GM12878 (cell line): ENCODE measurements at regions not wholly inside any gene's neighbourhood (a gene's known extent, or its start where the extent isn't known, plus 50 kb on each side); places are given as distances from the start of the nearest gene placed in this dataset.

Experiments used
- ATAC-seq: fragments of 200-7000 bp; cut with Tn5 transposase; 3 replicates; pipeline ENCODE4 v1.9.1; 2020; ENCODE audit warnings: mild to moderate bottlenecking, moderate library complexity
- BruUV-seq: library from RNA; stranded (reverse); fragments of 400-500 nt; replicated peaks from 2 replicates; lab custom pipeline; 2021; lab: Mats Ljungman, UMichigan
- CTCF ChIA-PET: fragments of 300-600 bp; sonication (Branson Sonifier 250); formaldehyde crosslinking; extraction: SDS; loops from one replicate; lab custom pipeline; 2021; ENCODE audit warnings: inconsistent platforms; lab: Yijun Ruan, JAX
- POLR2A ChIA-PET: fragments of 350-600 bp; formaldehyde crosslinking; extraction: SDS; loops from one replicate; lab custom pipeline; 2021; ENCODE audit warnings: inconsistent platforms; lab: Charles Lee
- RAD21 ChIA-PET: fragments of 300-600 bp; sonication (Branson Sonifier 250); formaldehyde crosslinking; loops from one replicate; lab custom pipeline; 2023; ENCODE audit warnings: antibody characterized with exemption; ENCODE audit not compliant: unreplicated experiment; lab: Charles Lee
- SMC1A ChIA-PET: fragments of 300-600 bp; sonication (Branson Sonifier 250); formaldehyde crosslinking; loops from one replicate; lab custom pipeline; 2023; ENCODE audit not compliant: unreplicated experiment, uncharacterized antibody; lab: Charles Lee
- DNase-seq: peaks from one replicate; pipeline ENCODE4 v3.0.0-alpha.2; 2011; ENCODE audit warnings: low read depth, low spot score
- FAIRE-seq: peaks from 3 replicates; lab custom pipeline; 2011; peaks lifted over from hg19 to GRCh38; lab: Jason Lieb, UNC
- H2AFZ ChIP-seq: 2 replicates; pipeline ENCODE4 v1.6.0; 2011; ENCODE audit warnings: low read depth, low read length, control low read depth; ENCODE audit not compliant: control insufficient read depth
- H3K27ac ChIP-seq: 2 replicates; pipeline ENCODE4 v1.5.1; 2011; ENCODE audit warnings: control low read depth; ENCODE audit not compliant: control insufficient read depth, insufficient read depth
- H3K27me3 ChIP-seq, 2 experiments: replicated peaks in 1 of 2; 2 replicates each; pipeline versions ENCODE4 v1.6.0 to v1.6.1; 2011; ENCODE audit warnings: low read length in 1 of 2; ENCODE audit not compliant: control insufficient read depth in 2 of 2, insufficient read depth in 2 of 2
- H3K36me3 ChIP-seq, 2 experiments: 2 replicates each; pipeline ENCODE4 v1.5.1; 2011; ENCODE audit warnings: low read length in 1 of 2; ENCODE audit not compliant: control insufficient read depth in 2 of 2, insufficient read depth in 2 of 2
- H3K4me1 ChIP-seq: 2 replicates; pipeline ENCODE4 v1.6.1; 2011; ENCODE audit warnings: mild to moderate bottlenecking, low read length, moderate library complexity, mixed read lengths; ENCODE audit not compliant: control insufficient read depth, insufficient read depth
- H3K4me2 ChIP-seq: 2 replicates; pipeline ENCODE4 v1.6.0; 2011; ENCODE audit warnings: control low read depth; ENCODE audit not compliant: control insufficient read depth, insufficient read depth
- H3K4me3 ChIP-seq: fragments of 200-600 bp; sonication (generic); 2 replicates; pipeline ENCODE4 v1.5.1; 2016
- H3K79me2 ChIP-seq: 2 replicates; pipeline ENCODE4 v1.6.0; 2011; ENCODE audit warnings: low read length; ENCODE audit not compliant: control insufficient read depth, insufficient read depth
- H3K9ac ChIP-seq: 2 replicates; pipeline ENCODE4 v1.8.0; 2011; ENCODE audit warnings: low read length, control low read depth, mixed read lengths; ENCODE audit not compliant: control insufficient read depth, insufficient read depth
- H3K9me3 ChIP-seq: replicated peaks from 3 replicates; pipeline ENCODE4 v1.5.1; 2011; ENCODE audit warnings: mild to moderate bottlenecking, low read length; ENCODE audit not compliant: control insufficient read depth, insufficient read depth
- H4K20me1 ChIP-seq: 2 replicates; pipeline ENCODE4 v1.6.0; 2011; ENCODE audit not compliant: control insufficient read depth, insufficient read depth
- BCL11A ChIP-seq: IDR thresholded peaks from 2 replicates; pipeline ENCODE4 v1.6.1; 2011; ENCODE audit warnings: low read depth, low read length
- CBX3 ChIP-seq: fragments of 200-600 bp; sonication (generic); IDR thresholded peaks from 2 replicates; pipeline ENCODE4 v1.6.1; 2016; ENCODE audit warnings: low read depth, borderline replicate concordance
- MYC ChIP-seq: IDR thresholded peaks from 2 replicates; pipeline ENCODE4 v1.6.1; 2011; ENCODE audit warnings: mild to moderate bottlenecking, low read length, moderate library complexity, inconsistent platforms; ENCODE audit not compliant: insufficient read depth, insufficient replicate concordance, insufficient read length, severe bottlenecking
- SUZ12 ChIP-seq: fragments of 200-600 bp; sonication (generic); IDR thresholded peaks from one replicate; pipeline ENCODE4 v1.6.1; 2018; ENCODE audit warnings: antibody characterized with exemption, mild to moderate bottlenecking; ENCODE audit not compliant: unreplicated experiment
- ZNF274 ChIP-seq: IDR thresholded peaks from one replicate; pipeline ENCODE4 v1.8.0; 2011; ENCODE audit not compliant: insufficient read length, insufficient read depth
- ZNF384 ChIP-seq: IDR thresholded peaks from 2 replicates; pipeline ENCODE4 v1.6.1; 2012; ENCODE audit warnings: low read depth, mild to moderate bottlenecking, low read length, improper control_type of control experiment, borderline replicate concordance
- WGBS: methylation state at CpG from one replicate; pipeline ENCODE4 v1.1.6; 2016; ENCODE audit warnings: low lambda C conversion rate; ENCODE audit not compliant: insufficient replicate concordance, insufficient coverage; ENCODE audit errors: missing lambda C conversion rate; 5-methylcytosine and 5-hydroxymethylcytosine counted together
- in situ Hi-C: fragments of 300-500 bp; cut with MboI; formaldehyde crosslinking; loops from 9 replicates; pipeline ENCODE4 v1.14.3; 2018; ENCODE audit warnings: mixed read lengths
- intact Hi-C: fragments of 100-400 bp; cut with micrococcal nuclease; formaldehyde crosslinking; loops from one replicate; pipeline ENCODE4 v1.14.2; 2022; ENCODE audit not compliant: unreplicated experiment
- TF ChIP-seq, protein P1 (sequence below): fragments of 450-650 bp; IDR thresholded peaks from 2 replicates; pipeline ENCODE4 v1.6.1; 2018; ENCODE audit warnings: mild to moderate bottlenecking, low read depth, moderate library complexity; ENCODE audit not compliant: partially characterized antibody
- TF ChIP-seq, protein P2 (sequence below): IDR thresholded peaks from 2 replicates; pipeline ENCODE4 v1.6.1; 2011; ENCODE audit warnings: borderline replicate concordance, low read depth, mild to moderate bottlenecking, moderate library complexity, low read length; ENCODE audit not compliant: insufficient read depth, poor library complexity, severe bottlenecking
- TF ChIP-seq, protein P3 (sequence below): IDR thresholded peaks from 2 replicates; pipeline ENCODE4 v1.6.1; 2011; ENCODE audit warnings: low read depth, low read length, improper control_type of control experiment, borderline replicate concordance
- TF ChIP-seq, protein P4 (sequence below): fragments of 450-650 bp; IDR thresholded peaks from 2 replicates; pipeline ENCODE4 v1.6.1; 2014; ENCODE audit warnings: mild to moderate bottlenecking

DNA sequence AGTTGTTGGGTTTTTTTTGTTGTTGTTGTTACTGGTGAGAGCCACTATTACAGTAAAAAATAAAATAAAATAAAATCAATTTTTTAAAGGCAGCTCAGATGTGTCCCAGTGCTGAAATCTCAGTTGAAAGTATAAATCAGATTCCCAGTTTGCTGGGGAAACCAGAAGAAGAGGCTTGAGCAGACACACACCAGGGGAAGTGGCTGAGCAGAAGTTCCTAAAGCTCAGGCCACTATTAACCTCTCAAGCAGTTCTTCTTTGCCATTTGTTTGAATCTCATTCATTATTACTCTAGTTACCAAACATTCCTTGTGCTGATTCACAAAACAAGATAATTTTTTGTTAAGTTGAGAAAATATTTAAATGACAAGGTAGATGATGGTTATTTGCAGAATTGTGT lies 70.9 kb upstream of the ZSWIM6 start:
- intact Hi-C loops (no loop called here), in situ Hi-C loops (no loop called here)
- Histone ChIP-seq H3K36me3 (no peaks in the 10 kb centered on the region), H3K9me3 (no peaks in the 10 kb centered on the region), H2AFZ (no peak overlapping the region), H3K4me3 (no peak overlapping the region), H3K9ac (no peak overlapping the region), H4K20me1 (no peaks in the 10 kb centered on the region), H3K4me1 (no peaks in the 10 kb centered on the region), H3K79me2 (no peaks in the 10 kb centered on the region), H3K4me2 (no peak overlapping the region), H3K27me3 (no peaks in the 10 kb centered on the region), H3K27ac (no peak overlapping the region)
- FAIRE-seq: no peak
- CTCF ChIA-PET: interaction anchor here (1.5 kb wide), 1 partner anchor 10 kb away, joined by 3 read pairs; no protein-coding TSS in a partner anchor
- DNase-seq: no peak
- POLR2A ChIA-PET: no interaction called here
- BruUV-seq: no TSS peak
- no peak for TF ChIP-seq MYC
- RAD21 ChIA-PET: no interaction called here
- no peak for ATAC-seq
- SMC1A ChIA-PET: no interaction called here

DNA sequence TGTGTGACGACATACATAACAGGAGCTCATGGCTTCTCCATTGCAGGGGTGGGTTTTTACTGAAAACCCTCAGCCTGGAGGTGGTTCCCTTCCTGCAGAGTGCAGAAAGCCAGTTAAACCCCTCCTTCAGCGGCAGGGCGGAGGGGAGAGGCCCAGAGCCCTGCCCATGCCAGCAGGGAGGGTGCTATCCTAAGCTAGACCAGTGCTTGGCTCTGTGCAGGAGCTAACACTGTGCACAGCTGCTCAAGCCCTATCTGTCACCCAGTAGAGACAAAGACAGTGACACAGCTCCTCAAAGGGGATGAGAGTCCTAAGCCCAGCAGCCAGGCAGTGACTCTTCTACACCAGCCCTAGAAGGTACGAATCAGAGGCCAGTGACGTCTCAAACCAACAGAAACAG lies 70.0 kb upstream of the ZSWIM6 start:
- ChIA-PET RAD21 (interaction anchor here (1.0 to 1.9 kb wide), 3 partner anchors 10 to 69 kb away, joined by 3 to 7 read pairs (median 3); no protein-coding TSS in a partner anchor), CTCF (interaction anchor here (0.7 to 2.3 kb wide), 3 partner anchors 9 to 85 kb away, joined by 3 to 7 read pairs (median 3); no protein-coding TSS in a partner anchor), SMC1A (interaction anchor here (1.7 to 2.0 kb wide), 2 partner anchors 9 to 18 kb away, joined by 6 read pairs; no protein-coding TSS in a partner anchor), POLR2A (interaction anchor here (1.2 kb wide), 1 partner anchor 18 kb away, joined by 3 read pairs; no protein-coding TSS in a partner anchor)
- ATAC-seq: peak; percentile 59
- no peak overlapping the region for H3K4me3 ChIP-seq
- FAIRE-seq: no peak
- no peak overlapping the region for H3K4me2 ChIP-seq
- DNase-seq: no peak
- in situ Hi-C loops: no loop called here
- no peak overlapping the region for H2AFZ ChIP-seq
- H3K27ac ChIP-seq: no peak overlapping the region
- no peaks in the 10 kb centered on the region for H3K9me3 ChIP-seq
- no peaks in the 10 kb centered on the region for H3K4me1 ChIP-seq
- no peaks in the 10 kb centered on the region for H4K20me1 ChIP-seq
- no peaks in the 10 kb centered on the region for H3K79me2 ChIP-seq
- no peaks in the 10 kb centered on the region for H3K27me3 ChIP-seq
- H3K36me3 ChIP-seq: no peaks in the 10 kb centered on the region
- intact Hi-C loops: no loop called here
- BruUV-seq: no TSS peak
- no peak overlapping the region for H3K9ac ChIP-seq
- 62% methylated on average over 5 of the region's 5 CpGs for WGBS
- TF ChIP-seq CBX3 (no peak), ZNF384 (no peak), ZNF274 (no peak), SUZ12 (no peak), BCL11A (no peak)
- TF ChIP-seq, protein P1, sequence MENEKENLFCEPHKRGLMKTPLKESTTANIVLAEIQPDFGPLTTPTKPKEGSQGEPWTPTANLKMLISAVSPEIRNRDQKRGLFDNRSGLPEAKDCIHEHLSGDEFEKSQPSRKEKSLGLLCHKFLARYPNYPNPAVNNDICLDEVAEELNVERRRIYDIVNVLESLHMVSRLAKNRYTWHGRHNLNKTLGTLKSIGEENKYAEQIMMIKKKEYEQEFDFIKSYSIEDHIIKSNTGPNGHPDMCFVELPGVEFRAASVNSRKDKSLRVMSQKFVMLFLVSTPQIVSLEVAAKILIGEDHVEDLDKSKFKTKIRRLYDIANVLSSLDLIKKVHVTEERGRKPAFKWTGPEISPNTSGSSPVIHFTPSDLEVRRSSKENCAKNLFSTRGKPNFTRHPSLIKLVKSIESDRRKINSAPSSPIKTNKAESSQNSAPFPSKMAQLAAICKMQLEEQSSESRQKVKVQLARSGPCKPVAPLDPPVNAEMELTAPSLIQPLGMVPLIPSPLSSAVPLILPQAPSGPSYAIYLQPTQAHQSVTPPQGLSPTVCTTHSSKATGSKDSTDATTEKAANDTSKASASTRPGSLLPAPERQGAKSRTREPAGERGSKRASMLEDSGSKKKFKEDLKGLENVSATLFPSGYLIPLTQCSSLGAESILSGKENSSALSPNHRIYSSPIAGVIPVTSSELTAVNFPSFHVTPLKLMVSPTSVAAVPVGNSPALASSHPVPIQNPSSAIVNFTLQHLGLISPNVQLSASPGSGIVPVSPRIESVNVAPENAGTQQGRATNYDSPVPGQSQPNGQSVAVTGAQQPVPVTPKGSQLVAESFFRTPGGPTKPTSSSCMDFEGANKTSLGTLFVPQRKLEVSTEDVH: no peak
- TF ChIP-seq, protein P2, sequence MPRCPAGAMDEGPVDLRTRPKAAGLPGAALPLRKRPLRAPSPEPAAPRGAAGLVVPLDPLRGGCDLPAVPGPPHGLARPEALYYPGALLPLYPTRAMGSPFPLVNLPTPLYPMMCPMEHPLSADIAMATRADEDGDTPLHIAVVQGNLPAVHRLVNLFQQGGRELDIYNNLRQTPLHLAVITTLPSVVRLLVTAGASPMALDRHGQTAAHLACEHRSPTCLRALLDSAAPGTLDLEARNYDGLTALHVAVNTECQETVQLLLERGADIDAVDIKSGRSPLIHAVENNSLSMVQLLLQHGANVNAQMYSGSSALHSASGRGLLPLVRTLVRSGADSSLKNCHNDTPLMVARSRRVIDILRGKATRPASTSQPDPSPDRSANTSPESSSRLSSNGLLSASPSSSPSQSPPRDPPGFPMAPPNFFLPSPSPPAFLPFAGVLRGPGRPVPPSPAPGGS: no peak
- TF ChIP-seq, protein P3, sequence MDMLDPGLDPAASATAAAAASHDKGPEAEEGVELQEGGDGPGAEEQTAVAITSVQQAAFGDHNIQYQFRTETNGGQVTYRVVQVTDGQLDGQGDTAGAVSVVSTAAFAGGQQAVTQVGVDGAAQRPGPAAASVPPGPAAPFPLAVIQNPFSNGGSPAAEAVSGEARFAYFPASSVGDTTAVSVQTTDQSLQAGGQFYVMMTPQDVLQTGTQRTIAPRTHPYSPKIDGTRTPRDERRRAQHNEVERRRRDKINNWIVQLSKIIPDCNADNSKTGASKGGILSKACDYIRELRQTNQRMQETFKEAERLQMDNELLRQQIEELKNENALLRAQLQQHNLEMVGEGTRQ: no peak
- TF ChIP-seq, protein P4, sequence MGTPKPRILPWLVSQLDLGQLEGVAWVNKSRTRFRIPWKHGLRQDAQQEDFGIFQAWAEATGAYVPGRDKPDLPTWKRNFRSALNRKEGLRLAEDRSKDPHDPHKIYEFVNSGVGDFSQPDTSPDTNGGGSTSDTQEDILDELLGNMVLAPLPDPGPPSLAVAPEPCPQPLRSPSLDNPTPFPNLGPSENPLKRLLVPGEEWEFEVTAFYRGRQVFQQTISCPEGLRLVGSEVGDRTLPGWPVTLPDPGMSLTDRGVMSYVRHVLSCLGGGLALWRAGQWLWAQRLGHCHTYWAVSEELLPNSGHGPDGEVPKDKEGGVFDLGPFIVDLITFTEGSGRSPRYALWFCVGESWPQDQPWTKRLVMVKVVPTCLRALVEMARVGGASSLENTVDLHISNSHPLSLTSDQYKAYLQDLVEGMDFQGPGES: no peak
